Cardiac septum (tissue), 1 donor: ENCODE measurements at regions not wholly inside any gene's neighbourhood (a gene's known extent, or its start where the extent isn't known, plus 50 kb on each side); places are given as distances from the start of the nearest gene placed in this dataset.
"Not testable (repeated sequence)": the region's sequence is repeated elsewhere in the genome, so short reads cannot be mapped to it uniquely, and the experiment has no call there.

Source experiments
- DNase-seq: peaks from one replicate; pipeline ENCODE4 v3.0.0-alpha.2; 2020; ENCODE audit warnings: low spot score
- intact Hi-C: fragments of 100-400 bp; cut with DNase I; formaldehyde crosslinking; loops from one replicate; pipeline ENCODE4 v1.14.0; 2022
- donor health status: DM: no; HTN: no; CAD: no.

DNA sequence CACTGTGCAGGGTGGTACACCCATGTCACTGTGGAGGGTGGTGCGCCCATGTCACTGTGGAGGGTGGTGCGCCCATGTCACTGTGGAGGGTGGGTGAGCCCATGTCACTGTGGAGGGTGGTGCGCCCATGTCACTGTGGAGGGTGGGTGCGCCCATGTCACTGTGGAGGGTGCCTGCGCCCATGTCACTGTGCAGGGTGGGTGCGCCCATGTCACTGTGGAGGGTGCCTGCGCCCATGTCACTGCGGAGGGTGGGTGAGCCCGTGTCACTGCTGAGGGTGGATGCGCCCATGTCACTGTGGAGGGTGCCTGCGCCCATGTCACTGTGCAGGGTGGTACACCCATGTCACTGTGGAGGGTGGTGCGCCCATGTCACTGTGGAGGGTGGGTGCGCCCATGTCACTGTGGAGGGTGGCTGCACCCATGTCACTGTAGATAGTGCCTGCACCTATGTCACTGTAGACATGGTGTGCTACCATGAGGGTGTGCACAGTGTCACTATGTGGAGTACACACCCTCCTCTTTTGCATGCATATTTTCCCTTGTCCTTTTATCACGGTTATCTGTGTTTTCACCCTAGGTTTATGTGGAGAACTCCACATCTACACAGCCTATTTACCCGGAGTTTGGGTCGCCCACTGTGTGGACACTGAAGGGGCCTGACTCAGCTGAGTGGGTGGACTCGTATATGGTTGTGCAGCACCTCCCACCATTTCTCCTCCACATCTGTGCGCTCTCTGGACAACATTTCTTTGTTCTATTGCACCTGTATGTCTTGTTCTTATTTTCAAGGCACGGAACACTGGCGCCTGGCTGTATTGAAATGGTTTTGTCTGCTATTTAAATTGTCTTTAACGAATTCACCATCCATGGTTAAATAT, 222.4 kb downstream of the ERMARD start:
- intact Hi-C loops, DNase-seq: not testable (repeated sequence)

GRCh38 chr6:169972736-169973135, 221.3 kb downstream of the ERMARD start:
- intact Hi-C loops: no loop called here
- DNase-seq: peak; percentile 71

GRCh38 chr6:169972101-169972651, 220.8 kb downstream of the ERMARD start:
- intact Hi-C loops: no loop called here
- DNase-seq: peak; percentile 62

DNA sequence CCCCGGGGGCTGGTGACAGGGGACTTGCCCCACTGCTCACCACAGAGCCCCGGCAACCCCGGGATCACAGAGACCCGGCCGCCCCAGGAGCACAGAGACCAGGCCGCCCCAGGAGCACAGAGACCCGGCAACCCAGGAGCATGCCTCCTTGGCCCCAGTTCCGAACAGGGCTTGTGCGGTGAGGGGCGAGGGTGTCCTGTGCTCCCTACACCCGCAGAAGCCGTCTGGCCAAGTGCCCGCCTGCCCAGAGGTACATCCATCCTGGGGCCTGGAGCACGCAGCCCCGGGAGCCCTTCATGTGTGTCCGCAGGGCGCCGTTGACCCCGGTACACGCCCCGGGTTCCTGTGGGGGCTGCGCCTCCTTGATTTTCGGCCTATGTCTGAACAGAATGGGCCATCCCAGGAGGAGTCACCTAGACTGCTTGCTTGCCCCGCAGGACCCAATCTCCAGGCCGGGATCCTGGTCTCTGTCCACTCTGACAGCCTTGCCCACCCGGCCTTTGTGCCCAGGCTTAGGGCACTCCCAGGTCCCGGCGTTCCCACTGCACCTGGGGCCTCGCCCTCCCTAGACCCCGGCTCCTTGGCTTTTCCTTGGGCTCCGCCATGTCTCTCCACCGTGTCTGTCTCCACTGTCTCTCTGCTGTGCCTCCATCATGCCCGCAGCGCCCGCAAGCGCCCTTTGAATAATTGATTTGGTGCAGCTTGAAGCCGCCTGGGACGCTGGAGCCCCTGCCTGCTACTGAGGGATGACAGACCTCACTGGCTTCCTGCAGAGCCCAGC, 219.8 kb downstream of the ERMARD start:
- peak; percentile 70 for DNase-seq
- intact Hi-C loops: no loop called here

DNA sequence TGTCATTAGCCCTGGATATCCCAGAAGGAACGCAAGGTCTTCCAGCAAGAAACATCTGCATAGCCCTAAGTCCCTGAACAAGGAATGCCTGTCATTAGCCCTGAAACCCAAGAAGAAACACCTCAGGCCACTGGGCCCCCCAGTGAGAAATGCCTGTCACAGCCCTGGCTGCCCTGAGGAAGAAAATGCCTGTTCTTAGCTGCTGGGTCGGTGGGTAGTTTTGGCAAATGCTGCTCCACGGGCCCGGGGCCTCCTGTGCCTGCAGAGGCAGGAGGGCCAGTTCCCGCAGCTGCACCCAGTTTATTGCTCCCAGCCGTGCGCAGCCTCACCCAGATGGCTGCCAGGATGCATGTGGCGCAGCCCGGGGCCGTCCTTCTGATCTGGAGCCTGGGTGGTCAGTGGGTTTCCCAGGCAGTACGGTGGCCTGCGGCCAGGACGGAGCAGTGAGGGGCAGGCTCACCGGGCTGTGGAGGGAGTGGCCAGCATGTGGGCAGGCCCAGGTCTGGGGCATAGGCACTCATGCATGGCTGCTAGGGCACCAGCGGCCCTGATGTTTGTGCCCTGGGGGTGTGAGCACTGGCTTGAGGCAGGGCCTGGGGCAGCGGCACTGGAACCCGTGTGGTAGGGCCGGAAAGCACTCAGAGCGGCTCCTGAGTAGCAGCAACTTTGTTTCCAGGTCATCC, 219.0 kb downstream of the ERMARD start:
- intact Hi-C loops: no loop called here
- DNase-seq: peak; percentile 70

- DNase-seq: no peak
- intact Hi-C loops: no loop called here
These were observed 218.1 kb downstream of the ERMARD start for GRCh38 chr6:169969372-169970099.

DNA sequence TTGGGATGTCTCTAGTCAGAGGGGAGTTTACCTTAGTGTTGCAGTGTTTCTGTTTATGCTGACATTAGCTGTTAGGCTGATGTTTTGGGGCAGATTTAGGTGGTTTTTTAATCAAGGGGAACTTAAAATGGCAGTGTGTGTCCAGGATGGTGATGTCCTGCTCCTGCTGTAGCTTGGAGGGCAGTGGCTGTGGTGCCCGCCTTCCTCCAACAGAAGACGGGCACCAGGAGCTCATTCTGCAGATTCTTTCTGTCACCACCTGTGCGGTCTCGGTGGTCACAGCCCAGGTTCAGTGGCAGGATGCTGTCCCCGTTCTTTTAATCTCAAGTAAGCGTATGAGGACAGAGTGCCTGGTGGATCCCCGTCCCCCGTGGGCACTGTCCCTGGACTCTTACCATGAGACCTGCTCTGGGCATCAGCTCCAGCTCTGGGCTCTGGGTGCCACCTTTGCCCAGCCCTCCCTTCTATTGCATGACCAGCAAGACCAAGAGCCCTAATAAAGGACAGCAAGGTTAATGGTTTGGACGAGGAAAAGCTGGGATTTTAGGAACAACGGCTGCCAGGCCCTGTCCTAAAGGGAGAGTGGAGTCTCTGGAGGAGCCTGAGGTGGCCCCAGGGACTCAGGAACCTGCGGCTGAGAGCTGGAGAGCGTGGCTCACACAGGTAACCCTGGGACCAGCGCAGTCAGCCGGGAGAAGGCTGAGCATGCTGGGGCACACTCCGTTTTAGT, 217.3 kb downstream of the ERMARD start:
- DNase-seq: no peak
- intact Hi-C loops: no loop called here

DNA sequence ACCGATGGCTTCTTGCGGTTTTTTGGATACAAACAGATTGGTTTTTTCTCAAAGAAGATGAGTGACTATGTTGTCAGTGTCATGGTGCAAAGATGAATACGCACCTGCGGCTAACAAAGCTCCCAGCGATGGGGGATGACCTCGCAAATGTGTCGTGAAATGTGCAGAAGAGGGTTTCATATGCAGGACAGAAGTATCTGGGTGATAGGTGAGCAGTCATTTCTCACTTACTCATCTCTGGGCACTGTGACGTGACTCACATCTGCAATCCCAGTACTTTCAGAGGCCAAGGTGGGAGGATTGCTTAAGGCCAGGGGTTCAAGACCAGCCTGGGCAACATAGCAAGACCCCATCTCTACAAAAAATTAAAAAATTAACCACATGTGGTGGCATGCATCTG, 216.3 kb downstream of the ERMARD start:
- intact Hi-C loops: no loop called here

DNA sequence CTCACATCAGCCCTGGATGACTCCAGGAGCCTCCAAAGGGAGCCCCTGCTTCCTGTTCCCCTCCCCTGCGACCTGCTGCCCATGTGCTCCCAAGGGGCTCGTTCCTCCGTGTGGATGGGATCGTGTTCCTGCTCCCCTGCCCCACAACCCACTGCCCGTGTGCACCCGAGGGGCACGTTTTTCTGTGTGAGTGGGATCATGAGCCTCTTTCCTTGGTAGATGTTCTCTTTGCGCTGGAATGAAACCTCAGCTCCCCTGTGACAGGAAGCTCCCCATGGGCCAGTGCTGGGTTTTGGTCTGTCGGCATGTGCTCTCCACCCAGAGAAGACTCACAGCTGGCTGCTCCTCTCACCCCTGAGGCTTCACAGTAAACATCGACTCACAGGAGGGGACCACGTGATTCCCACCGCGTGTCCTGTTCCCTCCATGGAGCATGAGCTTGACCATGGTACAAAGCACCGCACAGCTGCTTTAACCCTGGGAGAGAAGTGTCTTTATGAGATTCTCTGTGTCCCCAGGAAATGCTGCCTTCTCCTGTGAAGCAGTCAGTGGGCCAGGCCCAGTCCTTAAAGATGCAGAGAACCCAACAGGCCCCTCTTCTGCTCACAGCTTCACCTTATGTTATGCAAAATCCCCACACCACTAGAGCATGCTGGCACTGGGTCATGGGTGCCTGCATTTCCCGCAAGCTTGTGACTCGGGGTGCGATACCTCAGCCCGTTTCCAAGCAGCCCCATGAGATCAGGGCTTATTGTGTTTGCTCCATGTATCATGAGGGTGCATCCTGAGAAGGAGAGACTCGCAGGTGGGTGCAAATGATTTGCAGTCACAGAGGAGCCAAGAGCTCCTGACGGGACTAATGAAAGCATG, 215.1 kb downstream of the ERMARD start:
- no peak for DNase-seq
- intact Hi-C loops: no loop called here

More for the DNA sequence above, 216.3 kb downstream of the ERMARD start:
- DNase-seq: no peak

- intact Hi-C loops: no loop called here
- no peak for DNase-seq
These were observed 214.4 kb downstream of the ERMARD start for GRCh38 chr6:169965657-169966311.

- intact Hi-C loops: no loop called here
- no peak for DNase-seq
These were observed 213.8 kb downstream of the ERMARD start for GRCh38 chr6:169965239-169965638.

DNA sequence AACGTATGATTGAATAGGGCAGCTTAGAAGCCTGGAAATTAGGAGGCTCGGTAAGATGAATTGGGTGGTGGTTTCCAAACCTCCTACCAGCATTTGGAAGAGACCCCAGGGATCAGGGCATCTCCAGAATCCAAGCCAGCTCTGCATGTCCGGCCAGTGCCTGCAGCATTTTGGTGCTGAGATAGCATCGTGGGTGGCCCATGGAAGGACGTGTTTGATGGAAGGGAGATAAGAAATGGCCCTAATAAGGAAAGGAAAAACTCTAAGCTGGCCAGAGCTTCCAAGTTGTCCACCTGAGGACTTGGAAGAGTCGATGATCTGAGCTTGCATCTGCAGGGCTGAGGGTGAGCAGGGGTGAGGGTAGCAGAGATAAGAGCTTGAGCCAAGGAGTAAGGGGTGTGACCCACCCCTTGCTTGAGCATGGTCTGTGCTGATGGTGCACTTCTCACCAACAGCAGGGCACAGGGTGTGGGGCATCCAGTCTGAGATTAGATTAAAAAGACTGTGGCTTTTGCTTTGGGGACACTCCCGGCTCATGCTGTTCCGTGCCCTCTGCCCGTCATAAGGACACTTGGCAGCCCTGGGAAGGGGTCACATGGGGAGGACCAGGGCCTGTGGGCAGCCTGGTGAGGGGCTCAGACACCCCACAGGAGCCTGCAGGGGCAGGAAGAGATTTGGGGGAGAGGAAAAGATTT, 213.2 kb downstream of the ERMARD start:
- DNase-seq: no peak
- intact Hi-C loops: loop anchor here (5.0 kb wide), 1 partner anchor 328 kb away; the partner anchor contains the start of gene DLL1

- intact Hi-C loops: loop anchor here (5.0 kb wide), 1 partner anchor 329 kb away; the partner anchor contains the start of gene DLL1
- no peak for DNase-seq
These were observed 212.3 kb downstream of the ERMARD start for GRCh38 chr6:169963581-169964297.

- no peak for DNase-seq
- intact Hi-C loops: loop anchor here (5.0 kb wide), 1 partner anchor 329 kb away; the partner anchor contains the start of gene DLL1
These were observed 211.4 kb downstream of the ERMARD start for GRCh38 chr6:169962604-169963469.
